ENCODE measurements at regions not wholly inside any gene's neighbourhood (a gene's known extent, or its start where the extent isn't known, plus 50 kb on each side); places are given as distances from the start of the nearest gene placed in this dataset.
"Not testable (repeated sequence)": the region's sequence is repeated elsewhere in the genome, so short reads cannot be mapped to it uniquely, and the experiment has no call there.

DNA sequence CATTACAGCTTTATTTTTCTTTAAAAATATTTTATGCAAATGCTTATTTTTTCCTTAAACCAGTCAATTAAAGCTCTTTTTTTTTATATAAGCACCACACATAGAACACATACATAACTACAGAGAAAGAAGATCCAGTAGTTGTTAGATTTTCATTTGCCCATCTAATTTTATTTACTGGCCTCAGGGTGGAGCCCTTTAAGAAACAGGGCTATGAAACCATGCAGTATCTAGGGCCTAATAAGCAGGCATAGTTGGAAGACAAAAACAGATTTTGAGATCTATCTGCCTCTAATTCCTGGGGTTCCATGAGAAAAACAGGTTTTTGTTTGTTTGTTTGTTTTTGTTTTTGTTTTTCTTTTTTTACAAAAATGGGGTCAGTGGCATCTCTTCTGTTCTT lies 120.6 kb downstream of the BCHE start:
- DNase-seq (ENCODE audit: low read depth, low spot score): no peak
- H3K4me3 ChIP-seq (ENCODE audit: low read length): no peak overlapping the region

- H3K4me3 ChIP-seq (ENCODE audit: low read length): no peak overlapping the region
These were observed 123.7 kb downstream of the BCHE start for GRCh38 chr3:165713479-165713878.

GRCh38 chr3:165712382-165712781 lies 124.8 kb downstream of the BCHE start:
- no peak for DNase-seq (ENCODE audit: low read depth, low spot score)
- no peak overlapping the region for H3K4me3 ChIP-seq (ENCODE audit: low read length)

More at GRCh38 chr3:165713479-165713878, 123.7 kb downstream of the BCHE start:
- no peak for DNase-seq (ENCODE audit: low read depth, low spot score)

DNA sequence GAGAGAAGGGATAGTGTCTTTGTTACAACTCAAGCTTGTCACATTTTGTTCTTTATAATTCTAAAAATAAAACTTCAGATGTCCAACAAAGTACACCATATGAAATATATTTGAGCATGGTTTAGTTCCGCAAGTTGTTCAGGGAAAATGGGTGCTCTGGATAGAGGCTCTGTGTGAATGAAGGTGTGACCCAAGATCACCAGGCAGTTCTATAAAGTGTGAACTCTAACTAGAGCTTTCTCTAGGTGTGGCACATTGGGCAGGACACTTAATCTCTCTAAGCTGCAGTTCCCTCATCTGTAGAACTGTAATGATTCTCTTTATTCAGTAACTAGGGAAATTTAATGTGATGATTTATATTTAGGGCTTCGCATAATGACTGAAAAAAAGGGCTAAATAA lies 139.3 kb downstream of the BCHE start:
- no peak for DNase-seq (ENCODE audit: low read depth, low spot score)
- no peak overlapping the region for H3K4me3 ChIP-seq (ENCODE audit: low read length)

DNA sequence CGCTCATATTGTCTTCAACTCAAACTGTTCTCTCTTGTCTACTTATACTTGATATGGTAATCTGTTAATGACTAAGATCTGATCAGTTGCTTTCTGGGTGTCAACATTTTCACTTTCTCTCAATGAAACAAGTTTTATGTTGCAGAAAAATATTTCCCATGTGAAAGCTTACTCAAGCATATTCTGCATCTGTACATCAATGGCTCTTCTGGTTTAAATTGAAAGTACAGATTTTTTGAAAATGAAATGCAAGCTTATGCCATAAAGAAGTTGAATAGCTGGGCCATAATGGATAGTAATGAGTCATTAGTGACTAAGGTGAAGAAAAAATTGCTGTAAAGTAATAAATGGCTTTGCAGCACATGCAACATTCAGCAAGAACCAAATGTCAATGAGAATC lies 140.7 kb downstream of the BCHE start:
- no peak for DNase-seq (ENCODE audit: low read depth, low spot score)
- H3K4me3 ChIP-seq (ENCODE audit: low read length): no peak overlapping the region

DNA sequence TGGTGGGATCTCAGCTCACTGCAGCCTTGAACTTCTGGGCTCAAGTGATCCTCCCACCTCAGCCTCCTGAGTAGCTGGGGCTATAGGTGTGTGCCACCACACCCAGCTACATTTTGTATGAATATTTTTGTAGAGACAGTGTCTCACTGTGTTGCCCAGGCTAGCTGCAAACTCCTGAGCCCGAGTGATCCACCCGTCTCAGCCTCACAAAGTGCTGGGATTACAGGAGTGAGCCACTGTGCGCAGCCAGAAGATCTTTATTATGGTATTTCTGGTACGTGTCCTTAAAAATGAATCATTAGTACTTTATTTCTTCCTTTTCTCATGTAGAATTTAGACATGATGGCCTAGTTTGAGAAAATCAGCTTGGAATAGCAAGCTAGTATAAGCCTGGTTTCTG lies 153.3 kb downstream of the BCHE start:
- H3K4me3 ChIP-seq (ENCODE audit: low read length): no peak overlapping the region
- DNase-seq (ENCODE audit: low read depth, low spot score): no peak

GRCh38 chr3:165682734-165683133 lies 154.5 kb downstream of the BCHE start:
- DNase-seq (ENCODE audit: low read depth, low spot score): no peak
- H3K4me3 ChIP-seq (ENCODE audit: low read length): no peak overlapping the region

- DNase-seq (ENCODE audit: low read depth, low spot score): no peak
- H3K4me3 ChIP-seq (ENCODE audit: low read length): no peak overlapping the region
These were observed 167.3 kb downstream of the BCHE start for GRCh38 chr3:165669967-165670366.

DNA sequence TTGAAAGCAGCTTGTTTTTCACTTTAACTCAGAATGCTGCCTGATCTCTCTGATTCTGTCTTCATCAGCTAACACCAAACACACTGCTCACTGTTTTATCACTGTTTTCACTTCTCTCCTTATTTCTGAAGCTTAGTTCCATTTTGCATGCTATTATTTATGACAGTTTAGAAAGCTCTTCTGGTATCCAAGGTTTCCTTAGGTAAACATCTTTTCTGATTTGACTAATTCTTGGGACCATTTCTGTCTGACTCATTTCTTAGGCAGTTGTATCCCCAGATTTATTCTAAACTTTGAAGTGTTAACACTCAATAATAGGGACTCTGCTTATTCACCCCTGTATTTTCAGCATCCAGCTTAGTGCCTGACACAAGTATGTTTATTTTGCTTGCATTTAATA lies 167.7 kb downstream of the BCHE start:
- no peak overlapping the region for H3K4me3 ChIP-seq (ENCODE audit: low read length)
- no peak for DNase-seq (ENCODE audit: low read depth, low spot score)

DNA sequence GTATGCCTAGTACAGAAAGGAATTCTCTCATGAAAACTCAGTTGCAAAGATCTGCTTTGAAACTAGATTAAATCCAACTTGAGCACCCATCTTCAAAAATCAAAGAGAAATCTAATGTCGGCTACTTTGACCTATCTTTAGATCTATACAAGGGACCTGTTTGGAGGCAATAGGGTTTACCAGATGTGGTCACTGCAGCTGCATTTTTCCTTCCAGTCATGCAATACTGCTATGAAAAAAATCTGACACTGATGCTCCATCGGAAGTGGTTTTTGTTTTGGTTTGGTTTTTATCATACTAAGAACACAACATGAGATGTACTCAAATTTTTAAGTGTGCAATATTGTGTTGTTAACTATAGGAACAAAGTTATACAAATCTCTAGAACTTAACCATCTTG lies 169.5 kb downstream of the BCHE start:
- H3K4me3 ChIP-seq (ENCODE audit: low read length): no peak overlapping the region
- no peak for DNase-seq (ENCODE audit: low read depth, low spot score)

GRCh38 chr3:165658027-165658426 lies 179.2 kb downstream of the BCHE start:
- no peak for DNase-seq (ENCODE audit: low read depth, low spot score)
- H3K4me3 ChIP-seq (ENCODE audit: low read length): no peak overlapping the region

DNA sequence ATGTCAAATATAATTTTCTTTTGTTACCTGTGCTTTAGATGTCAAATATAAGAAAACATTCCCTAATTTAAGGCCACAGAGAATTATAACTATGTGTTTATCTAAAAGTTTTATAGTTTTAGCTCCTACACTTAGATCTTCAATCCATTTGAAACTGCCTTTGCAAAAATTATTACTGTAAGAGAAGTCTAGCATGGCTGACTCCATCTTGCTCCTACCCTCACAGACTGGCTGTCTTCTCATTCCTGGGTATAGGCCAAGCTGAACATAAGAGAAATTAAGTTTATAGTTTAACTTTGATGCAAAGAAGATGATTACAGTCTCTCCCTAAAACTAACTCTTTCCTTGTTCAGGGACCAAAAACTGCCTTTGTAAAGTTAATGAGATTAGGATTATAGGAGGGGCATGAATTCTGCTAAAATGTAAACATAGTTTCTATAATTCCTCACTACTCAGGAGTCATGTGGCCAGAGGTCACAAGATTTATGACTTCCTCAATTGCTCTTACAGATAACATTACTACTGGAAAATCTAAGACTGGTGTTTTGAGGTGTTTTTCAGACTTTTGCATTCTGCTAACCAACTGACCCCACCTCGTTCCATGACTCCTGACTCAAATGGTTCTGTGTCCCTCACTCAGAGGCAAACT lies 184.0 kb downstream of the BCHE start:
- H3K4me3 ChIP-seq (ENCODE audit: low read length): no peak overlapping the region
- no peak for DNase-seq (ENCODE audit: low read depth, low spot score)

GRCh38 chr3:165649282-165649681 lies 187.9 kb downstream of the BCHE start:
- not testable (repeated sequence) for DNase-seq (ENCODE audit: low read depth, low spot score); H3K4me3 ChIP-seq (ENCODE audit: low read length)

DNA sequence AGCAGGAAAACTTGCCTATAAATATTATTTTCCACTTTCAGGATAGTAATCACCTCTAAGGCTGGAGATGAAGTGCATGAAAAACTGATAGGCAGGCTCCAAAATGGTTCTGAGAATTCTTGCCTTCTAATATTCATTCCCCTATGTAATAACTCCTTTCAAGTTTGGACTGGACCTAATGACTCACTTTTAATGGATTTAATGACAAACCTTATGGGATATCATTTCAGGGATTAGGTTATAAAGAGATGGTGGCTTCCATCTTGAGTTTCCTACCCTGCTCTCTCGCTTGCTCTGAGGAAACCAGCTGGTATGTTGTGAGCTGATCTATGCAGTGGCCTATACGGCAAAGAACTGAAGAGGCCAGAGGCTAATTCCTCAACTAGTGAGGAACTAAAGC lies 192.0 kb downstream of the BCHE start:
- no peak overlapping the region for H3K4me3 ChIP-seq (ENCODE audit: low read length)
- DNase-seq (ENCODE audit: low read depth, low spot score): no peak

DNA sequence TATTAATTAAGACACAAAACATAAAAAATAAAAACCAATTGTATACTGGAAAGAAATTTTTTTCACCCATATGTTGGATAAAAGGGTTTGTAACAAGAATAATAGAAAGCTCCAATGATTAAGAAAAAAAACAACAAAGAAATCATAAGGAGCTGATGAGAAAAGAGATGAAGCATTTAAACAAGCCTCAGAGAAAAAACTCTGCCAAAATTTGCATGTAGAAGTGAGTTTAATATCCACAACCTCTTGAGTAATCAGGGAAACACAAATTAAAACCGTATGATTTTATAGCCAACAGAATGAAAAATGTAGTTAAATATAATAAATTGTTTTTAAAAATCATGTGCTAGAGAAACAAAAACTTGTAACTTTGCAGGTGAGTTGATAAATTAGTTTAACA lies 192.9 kb downstream of the BCHE start:
- no peak for DNase-seq (ENCODE audit: low read depth, low spot score)
- H3K4me3 ChIP-seq (ENCODE audit: low read length): no peak overlapping the region

DNA sequence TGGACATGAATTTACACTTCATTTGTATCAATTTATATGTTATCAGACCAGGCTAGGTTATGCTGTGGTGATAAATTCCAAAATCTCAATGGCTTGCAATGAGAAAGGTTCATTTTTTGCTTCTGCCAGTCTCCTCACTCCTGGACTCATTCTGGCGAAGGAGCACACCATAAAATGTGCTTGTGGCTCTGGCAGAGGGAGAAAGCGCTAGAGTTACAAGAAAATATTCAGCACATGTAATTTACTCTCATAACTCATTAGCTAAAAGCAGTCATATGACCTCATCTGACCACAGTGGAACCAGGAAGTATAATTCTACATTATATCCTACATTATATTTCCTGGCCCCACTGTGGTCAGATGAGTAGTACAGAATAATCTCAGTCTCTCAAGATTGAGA lies 193.8 kb downstream of the BCHE start:
- no peak overlapping the region for H3K4me3 ChIP-seq (ENCODE audit: low read length)
- DNase-seq (ENCODE audit: low read depth, low spot score): no peak

DNA sequence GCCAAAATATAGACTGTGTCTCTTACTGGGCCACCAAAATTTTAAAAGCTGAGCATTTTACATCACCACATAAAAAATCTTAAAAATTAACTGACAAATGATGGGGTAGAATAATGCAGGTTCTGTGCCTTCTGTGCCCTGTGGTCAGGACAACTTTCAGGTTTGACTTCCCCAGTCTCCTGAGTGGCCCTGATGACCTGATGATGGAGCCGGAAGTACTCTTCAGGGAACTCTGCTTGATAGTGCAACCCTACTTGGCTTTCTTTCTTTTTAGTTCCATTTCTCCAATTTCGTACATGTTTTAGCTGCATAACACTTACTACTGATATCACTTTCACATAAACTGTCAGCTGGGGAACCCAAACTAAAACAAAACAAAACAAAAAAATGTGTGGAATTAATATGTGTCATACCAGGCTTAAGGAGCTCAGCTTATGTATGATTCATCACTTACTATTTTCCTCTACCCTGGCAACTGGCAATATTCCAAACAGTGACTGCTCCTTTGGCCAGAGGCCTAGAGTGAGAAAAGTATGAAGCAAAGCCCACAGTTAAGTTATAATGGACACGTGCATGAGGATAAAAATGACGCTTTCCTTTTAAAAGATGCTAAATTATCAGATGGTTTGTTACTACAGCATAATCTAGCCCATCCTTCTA lies 194.3 kb downstream of the BCHE start:
- DNase-seq (ENCODE audit: low read depth, low spot score): no peak
- no peak overlapping the region for H3K4me3 ChIP-seq (ENCODE audit: low read length)

DNA sequence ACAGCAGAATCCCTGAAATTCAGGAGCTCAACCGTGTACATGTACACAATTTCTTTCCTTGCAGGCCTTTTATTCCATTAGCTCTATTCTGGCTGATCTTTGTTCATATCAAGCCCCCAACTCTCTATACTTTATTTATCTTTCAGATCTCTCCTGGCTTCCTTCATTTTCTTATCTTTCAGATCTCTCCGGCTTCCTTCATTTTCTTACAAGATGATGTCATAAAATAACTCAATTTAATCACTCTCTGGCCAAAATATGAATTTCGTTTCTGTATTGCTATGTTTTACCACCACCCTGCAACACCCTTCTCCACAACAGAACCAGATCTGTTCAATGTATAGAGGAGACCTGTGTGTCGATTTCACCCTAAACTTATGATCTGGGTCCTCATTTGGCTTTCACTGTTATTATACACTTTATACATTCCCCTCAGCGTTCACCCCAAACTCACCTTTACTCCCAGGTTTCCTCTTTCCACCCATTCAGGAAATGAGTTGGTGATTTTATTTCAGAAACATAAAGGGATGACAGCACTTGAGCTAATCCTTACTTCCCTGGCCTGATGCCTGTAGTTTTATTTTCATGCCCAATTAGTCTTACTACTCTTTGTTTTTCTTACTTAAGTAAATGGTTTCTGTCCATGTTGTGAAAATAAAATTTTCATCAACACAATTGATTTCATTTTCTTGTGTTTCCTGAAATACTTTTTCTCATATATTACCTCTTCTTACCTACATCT lies 195.5 kb downstream of the BCHE start:
- DNase-seq (ENCODE audit: low read depth, low spot score): no peak
- no peak overlapping the region for H3K4me3 ChIP-seq (ENCODE audit: low read length)

GRCh38 chr3:165640970-165641369 lies 196.3 kb downstream of the BCHE start:
- no peak for DNase-seq (ENCODE audit: low read depth, low spot score)
- H3K4me3 ChIP-seq (ENCODE audit: low read length): no peak overlapping the region

GRCh38 chr3:165640031-165640430 lies 197.2 kb downstream of the BCHE start:
- H3K4me3 ChIP-seq (ENCODE audit: low read length): no peak overlapping the region
- no peak for DNase-seq (ENCODE audit: low read depth, low spot score)

- no peak for DNase-seq (ENCODE audit: low read depth, low spot score)
These were observed 199.2 kb downstream of the BCHE start for GRCh38 chr3:165638034-165638433.

More at GRCh38 chr3:165638034-165638433, 199.2 kb downstream of the BCHE start:
- no peak overlapping the region for H3K4me3 ChIP-seq (ENCODE audit: low read length)

Measured in Jurkat, Clone E6-1 (cell line).